HL-60 (cell line): ENCODE measurements at regions not wholly inside any gene's neighbourhood (a gene's known extent, or its start where the extent isn't known, plus 50 kb on each side); places are given as distances from the start of the nearest gene placed in this dataset.

ENCODE experiments used
- GABPA ChIP-seq: IDR thresholded peaks from 2 replicates; pipeline ENCODE4 v1.6.1; 2012; ENCODE audit warnings: low read depth
- POLR2AphosphoS5 ChIP-seq: IDR thresholded peaks from 2 replicates; pipeline ENCODE4 v1.6.1; 2012; ENCODE audit warnings: low read depth
- TF ChIP-seq, protein P1 (sequence below): IDR thresholded peaks from one replicate; pipeline ENCODE4 v1.5.1; 2011; ENCODE audit warnings: low read length, control low read depth, inconsistent platforms; ENCODE audit not compliant: insufficient read depth
- TF ChIP-seq, protein P2 (sequence below): IDR thresholded peaks from 2 replicates; pipeline ENCODE4 v1.6.1; 2012; ENCODE audit warnings: low read depth; ENCODE audit not compliant: insufficient replicate concordance

DNA sequence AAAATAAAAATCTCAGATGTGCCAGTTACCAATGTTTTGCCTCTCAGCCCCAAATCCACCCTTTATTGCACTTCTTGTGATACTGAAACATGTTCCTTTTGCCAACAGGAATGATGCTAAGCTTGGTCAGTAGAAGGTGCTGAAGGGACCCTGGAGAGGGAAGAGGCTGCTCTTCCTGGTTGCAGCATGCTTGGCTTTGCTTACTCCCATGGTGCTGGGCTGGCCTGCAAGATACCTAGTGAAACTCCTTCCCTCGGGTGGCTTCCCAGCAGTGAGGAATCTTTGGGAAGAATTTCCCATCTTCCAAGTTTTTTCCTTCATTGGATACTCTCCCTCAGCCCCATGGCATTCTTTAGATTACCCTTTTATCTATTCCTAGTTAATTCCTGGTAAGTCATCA, 151.8 kb upstream of the TGFBR2 start:
- TF ChIP-seq, protein P1, sequence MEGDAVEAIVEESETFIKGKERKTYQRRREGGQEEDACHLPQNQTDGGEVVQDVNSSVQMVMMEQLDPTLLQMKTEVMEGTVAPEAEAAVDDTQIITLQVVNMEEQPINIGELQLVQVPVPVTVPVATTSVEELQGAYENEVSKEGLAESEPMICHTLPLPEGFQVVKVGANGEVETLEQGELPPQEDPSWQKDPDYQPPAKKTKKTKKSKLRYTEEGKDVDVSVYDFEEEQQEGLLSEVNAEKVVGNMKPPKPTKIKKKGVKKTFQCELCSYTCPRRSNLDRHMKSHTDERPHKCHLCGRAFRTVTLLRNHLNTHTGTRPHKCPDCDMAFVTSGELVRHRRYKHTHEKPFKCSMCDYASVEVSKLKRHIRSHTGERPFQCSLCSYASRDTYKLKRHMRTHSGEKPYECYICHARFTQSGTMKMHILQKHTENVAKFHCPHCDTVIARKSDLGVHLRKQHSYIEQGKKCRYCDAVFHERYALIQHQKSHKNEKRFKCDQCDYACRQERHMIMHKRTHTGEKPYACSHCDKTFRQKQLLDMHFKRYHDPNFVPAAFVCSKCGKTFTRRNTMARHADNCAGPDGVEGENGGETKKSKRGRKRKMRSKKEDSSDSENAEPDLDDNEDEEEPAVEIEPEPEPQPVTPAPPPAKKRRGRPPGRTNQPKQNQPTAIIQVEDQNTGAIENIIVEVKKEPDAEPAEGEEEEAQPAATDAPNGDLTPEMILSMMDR = no peak
- TF ChIP-seq, protein P2, sequence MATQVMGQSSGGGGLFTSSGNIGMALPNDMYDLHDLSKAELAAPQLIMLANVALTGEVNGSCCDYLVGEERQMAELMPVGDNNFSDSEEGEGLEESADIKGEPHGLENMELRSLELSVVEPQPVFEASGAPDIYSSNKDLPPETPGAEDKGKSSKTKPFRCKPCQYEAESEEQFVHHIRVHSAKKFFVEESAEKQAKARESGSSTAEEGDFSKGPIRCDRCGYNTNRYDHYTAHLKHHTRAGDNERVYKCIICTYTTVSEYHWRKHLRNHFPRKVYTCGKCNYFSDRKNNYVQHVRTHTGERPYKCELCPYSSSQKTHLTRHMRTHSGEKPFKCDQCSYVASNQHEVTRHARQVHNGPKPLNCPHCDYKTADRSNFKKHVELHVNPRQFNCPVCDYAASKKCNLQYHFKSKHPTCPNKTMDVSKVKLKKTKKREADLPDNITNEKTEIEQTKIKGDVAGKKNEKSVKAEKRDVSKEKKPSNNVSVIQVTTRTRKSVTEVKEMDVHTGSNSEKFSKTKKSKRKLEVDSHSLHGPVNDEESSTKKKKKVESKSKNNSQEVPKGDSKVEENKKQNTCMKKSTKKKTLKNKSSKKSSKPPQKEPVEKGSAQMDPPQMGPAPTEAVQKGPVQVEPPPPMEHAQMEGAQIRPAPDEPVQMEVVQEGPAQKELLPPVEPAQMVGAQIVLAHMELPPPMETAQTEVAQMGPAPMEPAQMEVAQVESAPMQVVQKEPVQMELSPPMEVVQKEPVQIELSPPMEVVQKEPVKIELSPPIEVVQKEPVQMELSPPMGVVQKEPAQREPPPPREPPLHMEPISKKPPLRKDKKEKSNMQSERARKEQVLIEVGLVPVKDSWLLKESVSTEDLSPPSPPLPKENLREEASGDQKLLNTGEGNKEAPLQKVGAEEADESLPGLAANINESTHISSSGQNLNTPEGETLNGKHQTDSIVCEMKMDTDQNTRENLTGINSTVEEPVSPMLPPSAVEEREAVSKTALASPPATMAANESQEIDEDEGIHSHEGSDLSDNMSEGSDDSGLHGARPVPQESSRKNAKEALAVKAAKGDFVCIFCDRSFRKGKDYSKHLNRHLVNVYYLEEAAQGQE = no peak
- TF ChIP-seq POLR2AphosphoS5 (no peak), GABPA (no peak)
